ENCODE measurements at regions not wholly inside any gene's neighbourhood (a gene's known extent, or its start where the extent isn't known, plus 50 kb on each side); places are given as distances from the start of the nearest gene placed in this dataset.
"Not testable (repeated sequence)": the region's sequence is repeated elsewhere in the genome, so short reads cannot be mapped to it uniquely, and the experiment has no call there.

DNA sequence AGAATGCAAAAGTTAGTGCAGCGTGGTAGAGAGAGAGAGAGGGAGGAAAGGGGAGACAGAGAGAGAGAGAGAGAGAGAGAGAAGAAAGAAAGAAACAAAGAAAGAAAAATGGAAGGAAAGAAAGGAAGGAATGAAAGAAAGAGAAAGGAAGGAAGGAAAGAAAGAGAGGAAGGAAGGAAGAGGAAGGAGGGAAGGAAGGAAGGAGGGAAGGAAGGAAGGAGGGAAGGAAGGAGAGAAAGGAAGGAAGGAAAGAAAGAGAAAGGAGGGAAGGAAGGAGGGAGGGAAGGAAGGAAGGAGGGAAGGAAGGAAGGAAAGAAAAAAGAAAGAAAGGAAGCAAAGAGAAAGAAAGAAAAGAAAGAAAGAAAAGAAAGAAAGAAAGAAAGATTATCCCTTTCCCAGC lies 209.8 kb upstream of the MYO3A start:
- DNase-seq, result no peak

DNA sequence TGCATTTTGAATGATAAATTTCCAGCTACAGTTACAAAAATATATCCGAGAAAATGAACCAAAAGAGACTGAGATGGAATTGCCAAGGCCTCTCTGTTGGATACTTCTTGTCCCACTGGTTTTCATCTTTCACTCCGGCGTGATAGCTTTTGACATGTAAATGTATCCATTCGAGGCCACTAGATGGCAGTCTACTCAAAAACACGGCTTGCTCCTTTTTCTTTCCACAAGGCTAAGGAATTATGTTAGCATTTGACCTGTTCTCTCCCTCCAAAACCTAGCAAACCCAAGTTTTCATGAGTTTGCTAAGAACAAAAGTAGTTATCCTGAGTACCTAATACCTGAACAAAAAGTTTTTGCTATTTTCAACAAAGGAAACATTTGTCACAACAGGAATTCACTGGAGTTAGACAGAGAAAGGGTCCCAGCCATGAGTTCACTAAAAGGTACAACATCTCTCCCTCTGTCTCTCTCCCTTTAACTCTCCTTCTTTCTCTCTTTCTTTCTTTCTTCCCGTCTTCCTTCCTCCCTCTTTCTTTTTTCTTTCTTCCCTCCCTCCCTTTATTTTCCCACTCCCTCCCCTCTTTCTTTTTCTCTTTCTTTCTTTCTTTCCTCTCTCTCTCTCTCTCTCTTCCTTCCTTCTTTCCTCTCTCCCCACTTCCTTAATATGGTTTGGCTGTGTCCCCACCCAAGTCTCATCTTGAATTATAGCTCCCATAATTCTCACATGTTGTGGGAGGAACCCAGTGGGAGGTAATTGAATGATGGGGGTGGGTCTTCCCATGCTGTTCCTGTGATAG lies 207.9 kb upstream of the MYO3A start:
- DNase-seq, result peak; percentile 40

- DNase-seq, result no peak
Measured at GRCh38 chr10:25738776-25739175, 195.3 kb upstream of the MYO3A start.

DNA sequence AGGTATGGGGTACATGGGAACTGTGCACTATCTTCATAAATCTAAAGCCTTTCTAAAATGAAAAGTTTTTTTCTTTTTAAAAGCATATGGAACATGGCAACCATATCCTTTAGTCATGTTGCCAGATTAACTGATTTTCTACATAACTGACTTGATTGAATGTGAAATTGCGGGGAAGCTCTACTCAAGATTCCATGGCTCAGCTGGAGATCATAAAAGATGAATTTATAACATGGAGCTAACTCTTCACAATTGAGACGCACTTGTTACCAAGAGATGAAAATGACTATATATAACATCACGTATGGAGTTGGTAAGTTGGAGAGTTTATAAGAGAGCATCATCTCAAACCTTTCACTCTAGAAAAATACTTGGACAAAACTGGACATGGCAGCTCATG lies 190.2 kb upstream of the MYO3A start:
- DNase-seq, result no peak

- DNase-seq, result no peak
Measured at GRCh38 chr10:25744574-25744973, 189.5 kb upstream of the MYO3A start.

DNA sequence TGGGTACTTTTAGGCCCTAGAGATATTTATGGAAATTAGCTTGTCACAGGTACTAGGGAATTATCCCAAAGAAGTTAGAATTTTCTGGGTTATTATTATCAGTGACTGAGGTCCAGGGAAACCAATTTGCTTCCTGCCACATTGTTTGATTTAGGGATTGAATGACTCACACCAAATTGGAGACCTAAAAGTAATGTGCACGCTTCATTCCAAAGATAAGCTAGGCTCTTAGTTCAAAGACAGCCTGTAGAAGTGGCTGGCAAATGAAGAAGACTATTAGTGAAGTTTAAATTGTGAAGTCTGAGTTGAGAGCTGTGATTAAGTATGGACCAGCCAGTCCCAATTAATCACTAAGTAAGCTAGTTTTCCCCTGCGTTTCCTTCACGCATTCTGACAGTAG lies 188.1 kb upstream of the MYO3A start:
- no peak for DNase-seq

GRCh38 chr10:25747084-25747483 lies 186.9 kb upstream of the MYO3A start:
- DNase-seq, result no peak

DNA sequence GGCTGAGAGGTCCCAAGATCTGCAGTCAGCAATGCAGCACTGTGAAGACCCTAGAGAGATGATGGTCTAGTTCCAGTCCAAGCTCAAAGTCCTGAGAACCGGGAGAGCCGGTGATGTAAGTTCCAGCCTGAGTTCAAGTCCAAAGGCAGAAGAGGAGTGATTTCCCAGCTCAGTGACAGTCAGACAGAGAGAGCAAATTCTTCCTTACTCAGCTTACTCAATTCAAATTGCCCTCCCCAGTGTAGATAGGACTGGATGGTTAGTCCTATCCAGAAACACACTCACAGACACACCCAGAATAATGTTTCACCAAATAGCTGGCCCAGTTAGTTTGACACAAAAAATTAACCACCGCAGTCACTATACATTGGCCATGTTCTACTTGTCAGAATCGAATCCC lies 185.5 kb upstream of the MYO3A start:
- no peak for DNase-seq

DNA sequence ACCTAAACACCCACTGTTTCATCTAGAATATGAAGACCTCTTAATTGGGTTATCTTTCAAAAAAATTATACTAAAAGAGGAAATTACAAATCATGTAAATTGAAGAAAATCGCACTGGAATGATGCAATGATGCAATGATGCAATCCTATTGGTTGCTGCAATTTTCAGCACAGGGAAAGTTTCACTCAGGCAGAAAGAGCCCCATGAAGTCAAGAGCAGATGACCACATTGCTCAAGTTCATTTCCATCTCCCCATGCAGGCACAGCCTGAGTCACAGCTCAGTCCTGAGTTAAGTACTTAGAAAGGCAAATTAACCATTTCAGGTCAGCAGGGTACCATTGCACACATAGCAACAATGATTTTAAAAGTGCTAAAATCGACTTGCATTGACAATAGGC lies 180.3 kb upstream of the MYO3A start:
- no peak for DNase-seq

GRCh38 chr10:25755874-25756273 lies 178.2 kb upstream of the MYO3A start:
- DNase-seq, result not testable (repeated sequence)

DNA sequence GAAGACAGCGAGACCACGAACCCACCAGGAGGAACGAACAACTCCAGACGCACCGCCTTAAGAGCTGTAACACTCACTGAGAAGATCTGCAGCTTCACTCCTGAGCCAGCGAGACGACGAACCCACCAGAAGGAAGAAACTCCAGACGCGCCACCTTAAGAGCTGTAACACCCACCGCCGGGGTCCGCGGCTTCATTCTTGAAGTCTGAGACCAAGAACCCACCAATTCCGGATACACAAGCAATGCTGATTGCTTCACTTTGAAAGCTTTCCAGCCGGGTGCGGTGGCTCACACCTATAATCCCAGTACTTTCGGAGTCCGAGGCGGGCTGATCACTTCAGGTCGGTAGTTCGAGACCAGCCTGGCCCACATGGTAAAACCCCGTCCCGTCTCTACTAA lies 177.2 kb upstream of the MYO3A start:
- no peak for DNase-seq

- DNase-seq, result no peak
Measured at GRCh38 chr10:25758041-25758457, 176.0 kb upstream of the MYO3A start.

- no peak for DNase-seq
Measured at GRCh38 chr10:25758511-25758910, 175.5 kb upstream of the MYO3A start.

- no peak for DNase-seq
Measured at GRCh38 chr10:25761937-25762336, 172.1 kb upstream of the MYO3A start.

DNA sequence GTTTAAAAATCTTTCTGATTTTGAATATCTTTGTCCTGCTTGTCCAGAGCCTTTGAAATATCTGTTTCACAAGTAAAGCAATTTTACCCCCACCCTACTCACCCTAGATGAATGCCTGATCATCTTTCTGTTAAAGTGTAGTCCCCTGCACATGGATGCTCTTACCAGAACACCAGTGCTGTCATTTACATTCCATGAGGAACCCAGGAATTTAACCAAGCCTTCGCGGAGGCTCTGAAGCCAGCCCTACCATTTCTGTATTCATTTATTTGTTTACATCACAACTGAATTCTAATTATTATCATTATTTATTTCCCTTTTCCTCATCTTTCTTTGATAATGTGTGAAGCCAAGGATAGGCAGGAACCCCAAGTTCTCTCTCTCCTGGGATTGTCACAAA lies 167.8 kb upstream of the MYO3A start:
- no peak for DNase-seq

DNA sequence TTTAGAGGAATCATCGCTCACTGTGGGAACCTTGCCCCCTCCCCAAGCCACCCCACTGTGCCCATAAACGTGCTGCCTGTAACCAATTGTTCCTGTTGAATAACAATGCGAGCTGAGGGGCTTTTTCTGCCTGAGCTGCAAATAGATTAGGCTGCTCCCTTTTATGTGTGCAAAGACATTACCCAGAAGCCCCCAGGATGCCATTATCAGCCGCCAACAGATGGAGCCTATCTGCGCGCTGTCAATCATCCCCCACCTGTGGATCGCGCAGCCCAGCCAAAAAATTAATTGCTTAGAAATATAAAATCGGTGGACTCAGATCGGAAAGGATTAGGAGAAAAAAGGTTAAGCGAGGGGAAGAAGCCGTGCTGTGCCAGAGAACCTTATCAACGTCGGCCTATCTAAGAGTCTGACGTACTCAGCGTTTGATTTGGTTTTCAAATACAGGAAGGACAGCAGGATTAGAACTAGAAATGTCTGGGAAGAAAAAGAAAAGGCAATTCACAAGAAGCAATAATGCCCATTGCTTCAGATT lies 167.3 kb upstream of the MYO3A start:
- DNase-seq, result no peak

- no peak for DNase-seq
Measured at GRCh38 chr10:25768167-25768566, 165.9 kb upstream of the MYO3A start.

DNA sequence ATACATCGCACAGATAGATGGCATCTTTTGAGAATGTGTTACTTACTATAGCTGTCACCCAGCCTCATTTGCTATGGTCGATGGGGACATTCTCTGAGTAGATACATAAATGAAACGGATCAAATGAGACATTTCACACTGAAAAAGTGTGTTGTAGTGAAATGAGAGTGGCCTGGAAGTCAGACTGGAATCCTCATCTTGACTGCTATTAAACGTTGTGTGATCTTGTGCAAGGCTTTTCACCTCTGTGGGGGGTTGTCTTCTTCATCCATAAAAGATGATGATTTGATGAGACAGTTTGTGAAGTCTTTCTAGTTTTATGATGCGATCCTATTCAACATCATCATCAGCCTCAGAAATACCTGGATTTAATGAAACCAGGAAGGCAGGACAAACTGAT lies 155.4 kb upstream of the MYO3A start:
- DNase-seq, result no peak

DNA sequence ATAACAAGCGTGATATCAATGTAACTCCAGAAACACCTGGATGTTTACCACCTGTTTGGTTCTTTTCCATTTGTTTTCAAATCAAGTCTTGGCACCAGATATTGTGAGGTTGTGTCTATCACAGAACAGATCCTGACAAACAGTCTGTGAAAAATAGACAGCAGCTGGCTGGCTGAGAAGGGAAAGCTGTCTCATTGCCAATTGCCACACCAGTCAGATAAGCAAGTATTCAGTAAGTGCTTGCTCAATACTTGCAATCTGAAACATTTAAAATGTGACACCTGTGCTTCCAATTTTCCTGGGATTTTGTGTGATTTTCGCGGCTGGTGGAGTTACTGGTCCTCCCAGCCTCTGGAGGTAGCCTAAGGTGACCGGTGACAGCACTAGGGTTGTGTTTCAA lies 147.9 kb upstream of the MYO3A start:
- no peak for DNase-seq

DNA sequence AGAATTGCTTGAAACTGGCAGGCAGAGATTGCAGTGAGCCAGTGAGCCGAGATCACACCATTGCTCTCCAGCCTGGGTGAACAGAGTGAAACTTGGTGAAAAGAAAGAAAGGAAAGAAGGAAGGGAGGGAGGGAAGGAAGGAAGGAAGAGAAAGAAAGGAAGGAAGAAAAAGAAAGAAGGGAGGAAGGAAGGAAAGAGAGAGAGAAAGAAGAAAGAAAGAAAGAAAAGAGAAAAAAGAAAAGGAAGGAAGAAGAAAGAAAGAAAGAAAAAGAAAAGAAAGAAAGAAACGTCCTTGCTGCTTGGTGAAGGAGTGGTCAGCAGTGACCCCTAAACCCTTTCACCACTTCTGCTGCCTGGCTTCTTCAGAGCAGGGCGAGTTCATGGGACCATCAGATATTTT lies 147.1 kb upstream of the MYO3A start:
- no peak for DNase-seq

DNA sequence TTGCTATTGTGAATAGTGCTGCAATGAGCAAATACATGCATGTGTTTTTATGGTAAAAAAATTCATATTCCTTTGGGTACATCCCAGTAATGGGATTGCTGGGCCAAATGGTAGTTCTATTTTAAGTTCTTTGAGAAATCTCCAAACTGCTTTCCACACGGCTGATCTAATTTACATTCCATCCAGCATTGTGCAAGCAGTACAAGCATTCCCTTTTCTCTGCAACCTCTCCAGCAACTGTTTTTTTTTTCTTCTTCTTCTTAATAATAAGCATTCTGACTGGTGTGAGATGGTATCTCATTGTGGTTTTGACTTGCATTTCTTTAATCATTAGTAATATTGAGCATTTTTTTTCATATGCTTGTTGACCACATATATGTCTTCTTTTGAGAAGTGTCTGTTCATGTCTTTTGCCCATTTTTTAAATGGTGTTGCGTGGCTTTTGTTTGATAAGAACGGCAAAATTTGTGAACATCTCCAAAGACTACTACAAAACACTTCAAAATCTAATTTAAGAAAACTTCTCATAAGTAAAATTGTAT lies 136.1 kb upstream of the MYO3A start:
- no peak for DNase-seq

DNA sequence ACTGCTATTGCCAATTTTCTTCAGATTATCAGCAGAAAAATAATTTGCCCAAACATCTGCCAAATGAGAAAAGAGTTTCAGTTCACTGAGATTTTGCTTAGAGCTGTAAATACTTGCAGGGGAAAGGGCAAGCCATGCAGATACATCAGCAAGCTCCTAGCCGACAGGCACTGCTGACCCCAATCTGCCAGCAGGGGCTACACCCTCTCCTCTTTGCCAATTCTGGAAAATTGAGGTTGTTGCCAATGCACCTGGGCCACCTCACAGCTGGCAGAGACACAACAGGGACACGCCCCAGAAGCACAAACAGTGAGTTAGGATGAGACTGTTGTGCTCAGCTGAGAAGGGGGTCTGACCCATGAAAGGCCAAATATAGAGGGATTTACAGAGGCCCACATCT lies 129.5 kb upstream of the MYO3A start:
- no peak for DNase-seq

DNA sequence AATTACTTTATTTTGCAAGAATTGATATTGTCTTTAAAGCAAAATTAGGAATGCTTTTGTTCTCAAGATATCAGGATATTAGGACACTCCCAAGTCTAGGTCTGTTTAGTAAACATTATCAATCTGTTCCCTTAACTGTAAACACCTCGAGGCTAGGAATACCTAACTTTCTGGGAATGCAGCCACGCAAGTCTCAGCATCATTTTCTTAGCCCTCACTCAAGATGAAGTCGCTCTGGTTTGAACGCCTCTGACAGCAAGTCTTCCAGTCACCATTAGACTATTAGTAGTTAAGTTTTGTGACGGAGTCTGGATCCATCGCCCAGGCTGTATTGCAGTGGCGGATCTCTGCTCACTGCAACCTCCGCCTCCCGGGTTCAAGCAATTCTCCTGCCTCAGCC lies 128.0 kb upstream of the MYO3A start:
- DNase-seq, result no peak

- no peak for DNase-seq
Measured at GRCh38 chr10:25808372-25808771, 125.7 kb upstream of the MYO3A start.

All from fibroblast of skin of scalp (primary cell).